RKO (cell line): ENCODE measurements at regions not wholly inside any gene's neighbourhood (a gene's known extent, or its start where the extent isn't known, plus 50 kb on each side); places are given as distances from the start of the nearest gene placed in this dataset.

ENCODE experiments used
- DNase-seq: peaks from one replicate; pipeline ENCODE4 v3.0.0-alpha.2; 2016; ENCODE audit warnings: low spot score

DNA sequence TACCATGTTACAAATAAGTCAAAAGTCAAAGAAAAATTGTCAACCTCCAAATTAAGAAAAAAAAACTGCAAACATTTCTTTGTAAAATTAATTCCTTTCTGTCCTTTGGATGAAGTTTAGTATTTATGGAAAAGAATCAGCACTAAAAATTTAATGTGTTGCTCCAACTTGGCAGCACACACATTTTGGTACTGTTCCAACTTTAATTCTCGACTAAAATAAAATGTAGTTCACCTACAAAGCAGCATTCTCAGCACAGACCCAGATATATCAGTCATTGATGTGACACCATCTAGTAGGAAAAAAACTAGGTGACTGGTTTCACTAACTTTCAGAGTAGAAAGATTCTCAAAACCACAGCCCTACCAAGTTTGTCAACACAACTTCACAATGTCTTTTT is 131.7 kb upstream of the ROBO2 start:
- no peak for DNase-seq

DNA sequence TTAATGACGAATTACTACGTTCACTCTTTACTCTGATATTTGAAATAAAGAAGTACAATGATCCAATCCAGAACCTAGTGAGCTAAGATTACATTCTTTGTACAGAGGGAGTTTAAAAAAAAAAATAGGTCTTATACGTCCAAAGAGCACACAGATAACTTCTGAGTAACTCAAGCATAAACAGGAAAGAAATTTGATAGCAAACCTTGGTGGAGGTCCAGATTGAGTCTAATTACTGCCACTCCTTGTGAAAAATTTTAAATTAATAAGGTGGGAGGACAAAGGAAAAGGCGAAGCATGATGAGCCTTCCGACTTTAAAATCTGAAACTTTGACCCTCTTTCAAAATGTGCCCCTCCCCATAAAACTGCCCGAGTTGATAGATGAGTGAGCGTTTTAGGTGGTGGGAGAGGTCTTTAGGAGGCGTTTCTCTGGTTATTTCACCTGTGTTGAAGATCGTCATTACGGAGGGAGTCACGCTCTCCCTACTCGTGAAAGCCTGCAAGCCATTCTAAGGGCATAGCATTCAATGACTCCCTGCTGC is 127.0 kb upstream of the ROBO2 start:
- DNase-seq: no peak

DNA sequence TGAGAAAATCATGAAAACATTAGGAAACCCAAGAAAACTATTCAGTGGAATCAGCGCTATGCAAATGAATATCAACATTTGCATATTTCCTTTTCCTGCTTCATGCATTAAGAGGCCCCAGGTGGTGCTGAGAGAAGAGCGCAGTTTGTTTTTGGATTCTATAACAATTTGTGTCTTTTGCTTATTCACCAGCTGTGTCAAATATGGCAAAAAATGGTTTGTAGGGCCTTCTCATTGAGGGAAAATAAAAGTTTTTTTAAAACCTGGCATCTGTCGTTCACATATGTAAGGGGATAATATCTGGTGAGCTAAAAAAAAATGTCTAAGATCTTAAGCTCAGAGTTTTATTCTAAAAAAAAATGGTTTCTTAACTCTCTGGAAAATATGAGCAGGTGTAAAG is 122.5 kb upstream of the ROBO2 start:
- no peak for DNase-seq

DNA sequence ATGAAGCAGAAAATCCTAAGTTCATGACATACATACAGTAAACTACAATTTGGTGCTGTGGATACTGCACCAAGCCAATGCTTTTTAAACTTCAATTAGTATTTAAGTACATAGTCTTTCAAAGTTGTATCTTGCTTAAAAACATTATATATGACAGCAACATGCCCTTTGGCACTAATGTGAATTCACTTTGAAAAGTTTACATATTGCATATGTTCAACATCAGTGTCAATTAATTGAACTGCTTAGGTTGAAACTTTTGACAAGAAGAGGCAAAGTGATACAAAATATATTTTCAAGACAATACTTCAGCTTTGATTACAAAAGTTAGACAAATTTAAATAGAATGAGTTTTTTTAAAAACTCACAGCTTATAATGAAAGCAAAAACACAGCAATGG is 119.4 kb upstream of the ROBO2 start:
- DNase-seq: no peak

DNA sequence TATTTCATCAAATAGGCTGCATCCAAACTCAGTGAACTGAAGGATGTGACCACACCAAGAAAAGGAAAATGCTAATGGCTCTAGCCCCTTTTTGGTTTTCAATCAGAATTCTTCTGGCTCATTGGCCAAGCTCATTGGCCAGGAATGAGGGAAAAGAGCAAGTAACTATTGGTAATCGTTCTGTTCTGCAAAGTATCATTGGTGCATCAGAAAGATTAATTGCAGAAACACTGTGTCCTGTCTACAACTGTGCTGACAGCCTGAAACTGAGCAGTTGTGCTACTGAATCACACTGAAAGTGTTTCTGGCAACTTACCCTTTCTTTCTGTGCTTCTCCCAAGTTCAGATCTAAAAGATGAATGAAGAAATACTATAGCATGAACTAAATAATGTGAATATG is 116.4 kb upstream of the ROBO2 start:
- DNase-seq: no peak

DNA sequence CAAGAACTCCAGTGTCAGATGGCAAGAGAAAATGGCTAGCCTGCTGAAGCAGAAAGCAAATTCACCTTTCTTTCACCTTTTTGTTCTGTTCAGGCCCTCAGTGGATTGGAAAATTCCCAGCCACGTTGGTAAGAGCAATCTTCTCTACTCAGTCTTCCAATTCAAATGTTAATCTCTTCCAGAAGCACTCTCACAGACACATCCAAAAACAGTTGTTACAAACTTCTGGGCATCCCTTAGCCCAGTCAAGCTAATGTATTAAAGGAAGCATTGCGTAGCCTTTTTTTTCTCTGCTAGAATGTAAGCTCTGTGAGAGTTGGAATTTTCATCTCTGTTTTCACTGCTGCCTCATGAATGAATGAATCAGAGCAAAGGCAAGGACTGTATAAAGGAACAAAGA is 109.2 kb upstream of the ROBO2 start:
- no peak for DNase-seq

DNA sequence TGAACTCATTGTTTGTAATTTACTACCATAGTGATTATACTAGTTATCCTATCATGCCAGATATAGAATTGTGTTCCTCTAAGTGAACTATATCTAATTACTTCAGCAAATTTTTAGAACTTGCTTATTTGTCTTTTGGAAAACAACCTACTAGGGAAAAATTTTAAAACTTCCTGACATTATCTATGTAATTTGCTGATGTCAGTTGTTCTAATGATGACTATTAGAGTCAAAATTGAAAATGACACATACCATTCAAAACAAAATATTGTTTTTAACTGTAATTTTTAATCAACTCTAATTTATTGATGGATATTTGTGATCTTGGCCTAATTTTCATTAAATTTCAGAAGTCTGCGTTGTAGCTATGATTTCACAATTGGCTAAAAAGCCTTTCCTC is 106.7 kb upstream of the ROBO2 start:
- no peak for DNase-seq

DNA sequence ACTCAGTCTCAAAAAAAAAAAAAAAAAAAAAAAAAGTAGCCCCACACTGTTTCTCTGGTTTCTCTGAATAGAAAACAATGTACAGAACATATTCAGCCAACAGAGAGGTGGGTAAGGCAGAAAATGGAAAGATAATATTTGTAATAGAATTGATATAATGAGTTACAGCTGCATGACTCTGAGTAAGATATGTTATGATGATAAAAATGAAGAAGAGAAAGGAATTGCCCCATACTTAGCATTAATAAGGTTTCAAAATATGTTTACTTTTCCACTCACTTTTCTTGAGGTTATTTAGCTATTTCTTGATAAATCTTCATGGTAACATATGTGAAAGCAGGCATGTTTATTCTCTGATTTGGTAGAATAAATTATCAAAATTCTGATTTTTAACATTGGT is 100.9 kb upstream of the ROBO2 start:
- no peak for DNase-seq

DNA sequence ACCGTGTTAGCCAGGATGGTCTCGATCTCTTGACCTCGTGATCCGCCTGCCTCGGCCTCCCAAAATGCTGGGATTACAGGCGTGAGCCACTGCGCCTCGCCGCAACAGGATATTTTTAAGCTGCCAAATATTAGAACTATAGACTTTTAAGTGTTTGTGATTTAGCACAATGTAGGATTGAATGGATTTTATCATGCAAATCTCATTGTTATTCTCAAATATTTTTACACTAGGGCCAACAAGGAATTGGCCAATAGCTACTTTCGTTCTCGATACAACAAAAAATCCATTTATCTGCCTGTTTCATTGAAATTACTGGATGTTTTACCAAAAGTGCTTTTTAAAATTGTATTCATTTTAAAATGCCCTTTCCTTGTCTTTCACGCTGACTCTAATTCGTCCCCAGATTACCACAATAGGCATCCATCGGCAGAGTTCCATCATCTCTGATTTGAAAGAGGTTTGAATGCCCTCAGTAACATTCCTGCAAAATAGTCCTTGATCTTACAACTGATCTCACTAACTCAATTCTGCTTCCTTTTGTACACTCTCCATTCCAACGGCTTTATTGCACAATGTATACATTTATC is 99.6 kb upstream of the ROBO2 start:
- DNase-seq: no peak

DNA sequence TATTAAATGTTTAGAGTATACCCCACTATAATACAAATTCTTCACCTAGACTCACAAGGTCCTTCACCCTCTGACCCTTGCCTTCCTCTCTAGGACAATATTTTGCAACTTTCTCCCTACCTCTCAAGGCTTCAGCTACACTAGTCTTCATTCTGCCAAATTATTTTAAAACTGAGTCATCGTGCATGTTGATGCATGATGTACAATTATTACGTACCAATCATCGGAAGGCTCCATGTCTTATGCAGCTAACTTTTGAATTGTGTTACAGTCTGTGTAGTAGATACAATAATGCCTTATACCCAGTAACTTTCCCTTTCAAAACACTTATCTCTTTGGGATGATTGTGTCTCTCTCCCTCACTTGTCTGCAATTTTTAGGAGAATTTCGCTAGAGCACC is 98.5 kb upstream of the ROBO2 start:
- DNase-seq: no peak

DNA sequence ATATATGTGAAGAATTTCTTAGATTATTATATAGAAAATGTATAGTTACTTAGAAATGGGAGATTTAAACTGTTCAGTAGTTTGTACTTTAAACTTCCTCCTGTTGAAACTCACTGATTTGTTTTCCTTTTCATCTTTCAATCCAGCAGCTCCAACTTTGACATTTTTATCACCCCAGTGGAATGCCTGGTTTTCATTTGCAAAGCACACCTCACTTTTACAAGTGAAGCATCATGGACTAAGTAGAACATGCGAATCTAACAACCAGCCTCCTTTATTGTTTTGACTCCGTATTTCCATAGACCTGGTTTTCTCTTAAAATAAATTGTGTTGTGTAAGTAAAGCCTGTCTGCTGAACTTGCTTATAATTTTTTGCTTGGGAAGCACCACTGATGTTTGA is 97.8 kb upstream of the ROBO2 start:
- DNase-seq: no peak

DNA sequence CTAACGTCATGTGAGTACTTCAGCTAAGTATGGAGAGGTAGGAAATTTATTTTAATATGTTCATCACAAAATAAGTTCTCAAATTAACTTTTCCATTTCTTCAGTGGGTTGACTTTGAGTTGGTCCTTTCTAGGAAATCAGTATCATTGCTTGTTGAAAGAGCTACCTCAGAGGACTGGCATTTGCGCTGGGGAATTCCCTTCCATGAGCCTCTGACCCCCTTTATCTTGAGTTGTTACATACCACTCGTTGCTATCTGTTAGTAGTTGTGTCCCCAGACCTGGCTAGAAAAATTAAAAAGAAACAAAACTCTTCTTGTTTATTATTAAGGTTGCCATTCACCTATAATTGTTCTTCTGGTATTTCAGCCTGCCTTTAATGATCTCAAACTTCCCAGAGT is 96.8 kb upstream of the ROBO2 start:
- DNase-seq: no peak

DNA sequence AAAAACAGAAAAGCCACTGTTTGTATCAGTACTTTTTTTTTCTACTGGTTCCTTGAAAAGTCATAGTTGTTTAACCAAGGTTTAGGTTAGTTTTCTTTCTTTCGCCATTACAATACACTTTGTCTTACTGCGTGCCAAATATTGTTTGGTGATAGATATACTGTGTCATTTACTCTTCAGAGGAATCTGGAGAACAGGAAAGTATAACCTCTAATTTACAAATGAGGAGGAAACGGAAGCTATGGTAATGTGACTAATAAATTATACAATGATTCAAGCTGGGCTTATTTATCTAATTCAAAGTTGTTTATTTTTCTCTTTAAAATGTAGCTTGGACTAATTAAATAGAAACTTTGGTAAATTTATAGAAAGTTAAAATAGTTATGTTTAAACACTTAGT is 96.2 kb upstream of the ROBO2 start:
- DNase-seq: no peak

DNA sequence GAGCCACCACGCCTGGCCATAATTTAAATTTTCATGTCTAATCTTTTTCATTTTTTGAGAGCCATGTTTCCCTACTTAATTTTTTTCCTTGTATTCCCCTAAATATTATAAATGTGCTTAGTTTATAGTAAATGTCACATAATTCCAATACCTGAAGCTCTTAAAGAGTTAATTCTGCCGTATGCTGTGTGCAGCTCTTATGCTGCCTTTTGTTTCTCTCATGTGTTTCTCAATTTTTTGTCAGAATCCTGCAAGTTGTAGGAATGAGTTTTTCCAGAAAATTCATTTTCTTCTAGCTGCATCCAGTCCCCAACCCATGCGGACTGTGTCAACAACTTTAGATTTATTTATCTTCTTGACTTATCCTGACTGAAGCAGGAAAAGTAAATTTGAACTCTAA is 90.9 kb upstream of the ROBO2 start:
- DNase-seq: no peak

DNA sequence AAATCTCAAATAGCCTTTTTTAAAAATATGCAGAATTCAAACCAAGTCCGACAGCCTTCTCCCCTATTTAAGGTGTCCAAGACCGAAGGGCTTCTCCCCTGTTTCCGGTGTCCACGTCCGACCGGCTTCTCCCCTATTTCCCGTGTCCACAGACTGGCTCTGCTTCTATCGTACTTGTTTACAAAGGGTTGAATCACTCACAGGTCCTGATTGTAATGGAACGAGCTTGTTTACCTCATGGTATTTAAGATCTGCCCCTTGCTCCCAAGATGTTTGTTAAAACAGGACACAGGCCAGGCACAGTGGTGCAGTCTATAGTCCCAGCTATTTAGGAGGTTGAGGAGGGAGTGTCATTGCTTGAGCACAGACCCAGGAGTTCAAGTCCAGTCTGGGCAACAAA is 90.4 kb upstream of the ROBO2 start:
- DNase-seq: no peak

DNA sequence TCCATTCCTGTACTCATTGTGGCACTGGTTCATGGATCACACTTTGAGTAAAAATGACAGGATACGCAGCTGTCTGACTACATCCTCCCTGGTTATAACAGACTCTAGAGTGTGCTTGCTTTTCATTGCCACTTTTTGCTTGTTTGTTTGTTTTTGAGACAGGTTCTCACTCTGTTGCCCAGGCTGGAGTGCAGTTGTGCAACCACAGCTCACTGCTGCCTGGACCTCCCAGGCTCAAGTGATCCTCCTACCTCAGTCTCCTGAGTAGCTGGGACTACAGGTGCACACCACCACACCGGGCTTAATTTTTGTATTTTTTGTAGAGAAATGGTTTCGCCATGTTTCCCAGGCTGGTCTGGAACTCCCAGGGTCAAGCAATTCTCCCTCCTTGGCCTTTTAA is 89.3 kb upstream of the ROBO2 start:
- no peak for DNase-seq

DNA sequence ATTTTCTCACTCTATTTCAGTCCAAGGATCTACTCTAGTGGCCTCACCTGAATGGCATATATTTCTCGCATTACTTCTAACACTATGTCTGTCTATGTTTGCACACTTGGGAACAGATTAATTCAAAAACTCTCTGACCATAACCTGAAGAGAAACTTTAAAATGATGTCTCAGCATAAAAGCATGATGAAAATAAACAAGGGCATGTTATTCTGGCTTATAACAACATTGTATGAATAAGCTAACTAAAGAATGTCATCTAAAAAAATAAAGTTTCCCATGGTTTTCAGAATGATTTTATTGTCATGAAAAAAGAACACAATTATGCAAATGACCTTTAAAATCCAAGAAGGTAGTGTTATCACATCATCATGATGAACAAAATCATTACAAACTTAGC is 85.5 kb upstream of the ROBO2 start:
- DNase-seq: no peak

DNA sequence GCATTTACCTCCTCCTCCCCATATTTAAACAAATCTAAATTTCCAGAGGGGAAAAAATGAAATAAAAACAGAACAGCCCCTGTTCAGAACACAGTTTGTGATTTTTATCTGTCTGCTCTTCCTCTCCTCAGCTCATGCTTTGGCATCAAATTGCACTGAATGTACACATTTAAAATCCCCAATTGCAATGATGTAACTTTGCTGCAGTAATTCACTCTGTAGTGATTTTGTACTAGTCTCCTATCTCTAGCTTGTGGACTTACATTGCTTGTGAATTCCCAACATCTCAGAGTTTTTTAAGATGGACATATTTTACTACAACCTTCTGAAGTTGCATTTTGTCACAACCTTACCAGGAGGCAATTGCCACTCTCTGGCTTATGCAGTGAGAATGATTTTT is 81.6 kb upstream of the ROBO2 start:
- DNase-seq: no peak

DNA sequence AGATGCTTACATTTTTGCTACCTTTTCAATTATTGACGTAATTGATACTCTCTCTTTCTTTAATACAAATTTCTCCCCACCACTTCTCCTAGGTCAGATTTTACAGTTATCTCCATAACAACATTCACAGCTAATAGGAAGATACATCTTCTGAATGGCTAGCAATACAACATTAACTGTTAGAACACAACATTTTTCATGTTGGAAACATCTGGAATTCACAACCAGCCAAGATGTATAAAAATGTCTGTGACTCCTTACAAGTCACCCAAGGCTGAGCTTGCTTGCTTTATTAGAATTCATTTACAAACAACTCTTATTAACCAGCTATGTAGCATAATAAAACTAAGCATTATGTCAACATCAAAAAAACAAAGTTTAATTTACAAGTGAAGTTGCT is 81.0 kb upstream of the ROBO2 start:
- no peak for DNase-seq

DNA sequence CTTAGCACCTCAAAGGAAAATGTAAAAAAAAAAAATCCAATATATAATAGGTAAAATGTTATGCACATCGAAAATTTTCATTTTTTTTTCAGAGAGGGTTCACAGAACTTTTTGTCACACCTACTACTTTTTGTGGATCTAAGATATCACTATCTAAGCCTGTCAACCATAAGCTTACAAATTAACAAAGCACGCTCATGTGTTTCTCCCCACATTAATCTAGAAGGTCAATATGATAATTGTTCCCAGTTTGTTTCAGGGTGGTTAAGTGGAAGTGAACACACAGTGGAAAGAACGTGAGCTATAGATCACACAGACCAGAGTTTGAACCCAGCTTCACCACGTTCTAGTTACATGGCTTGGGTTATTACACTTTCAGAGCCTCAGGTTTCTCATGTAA is 78.6 kb upstream of the ROBO2 start:
- DNase-seq: no peak

DNA sequence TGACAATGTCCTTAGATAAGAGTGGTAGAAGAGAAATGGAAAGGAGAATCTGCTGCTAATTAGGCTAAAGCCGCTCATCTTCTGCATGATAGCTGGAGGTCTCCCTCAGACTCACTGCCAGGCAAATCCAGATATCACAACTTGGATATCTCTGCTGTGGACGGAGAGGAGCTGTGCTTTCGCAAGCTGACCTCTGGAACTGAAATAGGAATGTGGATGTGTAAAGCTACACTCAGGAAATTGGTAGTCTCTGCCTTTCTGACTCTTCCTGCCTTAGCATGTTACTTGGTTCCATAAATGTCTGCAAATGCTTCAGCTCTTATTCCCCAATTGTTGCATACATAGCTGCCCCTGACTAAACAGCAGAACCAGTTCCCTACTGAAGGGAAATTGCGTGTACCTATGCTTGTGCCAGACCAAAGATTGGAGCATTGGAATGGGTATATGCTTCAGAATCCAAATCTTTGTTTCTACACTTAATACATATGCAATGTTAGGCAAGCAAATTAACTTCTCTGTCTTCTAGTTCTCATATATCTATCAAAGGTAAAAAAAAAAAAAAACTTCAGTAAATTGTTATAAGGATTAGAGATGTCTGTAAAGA is 74.7 kb upstream of the ROBO2 start:
- no peak for DNase-seq

DNA sequence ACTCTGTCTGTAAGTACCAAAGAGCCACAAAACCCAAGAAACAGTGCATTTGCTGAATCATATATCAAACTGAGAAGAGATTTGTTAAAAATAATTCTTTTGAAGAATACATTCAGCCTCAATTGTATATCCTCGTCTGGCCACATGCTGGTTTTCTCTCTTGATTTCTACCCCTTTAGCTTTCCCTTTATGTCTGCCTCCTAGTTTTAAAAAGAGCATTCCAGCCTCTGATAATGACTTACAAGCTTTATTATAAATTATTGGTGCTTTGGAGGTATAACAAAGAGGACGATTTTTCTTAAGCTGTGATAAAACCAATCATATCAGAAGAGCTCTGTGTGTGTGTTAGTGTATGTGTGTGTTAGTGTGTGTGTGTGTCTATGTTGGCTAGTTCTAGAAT is 70.4 kb upstream of the ROBO2 start:
- no peak for DNase-seq

DNA sequence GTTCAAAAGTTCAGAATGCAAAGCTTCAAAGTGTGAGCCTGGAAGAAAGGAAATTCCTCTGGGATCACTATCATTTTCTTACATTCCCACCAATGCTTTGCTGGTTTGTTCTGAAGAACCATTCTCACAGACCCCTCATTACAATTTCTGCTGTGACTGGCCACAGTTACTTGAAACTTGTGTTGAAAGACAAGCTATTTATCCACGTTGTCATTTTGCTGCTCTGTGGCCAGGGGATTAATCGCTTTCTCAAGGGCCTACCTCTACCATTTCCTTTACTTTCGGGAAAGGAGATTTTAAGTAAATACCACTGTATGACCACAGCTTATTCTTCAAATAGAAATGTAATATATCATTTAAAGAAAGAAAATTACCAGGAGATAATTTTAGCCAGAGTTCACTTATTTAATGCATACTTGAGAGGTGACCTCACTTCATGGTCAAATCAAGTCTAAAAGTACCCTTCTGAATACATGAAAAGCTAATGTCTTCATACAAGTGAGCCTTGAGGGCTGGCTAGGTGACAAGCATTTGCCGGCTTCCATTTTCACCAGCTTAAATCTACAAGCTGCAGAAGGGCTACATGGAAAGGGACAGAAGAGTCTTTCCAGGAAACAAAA is 69.8 kb upstream of the ROBO2 start:
- DNase-seq: no peak
